ENCODE measurements at regions not wholly inside any gene's neighbourhood (a gene's known extent, or its start where the extent isn't known, plus 50 kb on each side); places are given as distances from the start of the nearest gene placed in this dataset.

GRCh38 chr7:46123756-46124343 lies 202.8 kb upstream of the IGFBP3 start:
- 17% methylated on average over 3 of the region's 3 CpGs for WGBS (ENCODE audit: insufficient coverage, insufficient replicate concordance, low lambda C conversion rate, missing lambda C conversion rate)
- Histone ChIP-seq H3K9ac (ENCODE audit: control insufficient read depth, insufficient read depth, low read length) (no peak overlapping the region), H3K27ac (ENCODE audit: control insufficient read depth, insufficient read depth) (no peak overlapping the region), H4K20me1 (ENCODE audit: control insufficient read depth, insufficient read depth) (no peaks in the 10 kb centered on the region), H3K9me3 (replicated peaks; ENCODE audit: control insufficient read depth, insufficient read depth, low read length) (no peaks in the 10 kb centered on the region), H3K36me3 (ENCODE audit: control insufficient read depth in 2 of 2, insufficient read depth in 2 of 2, low read length in 1 of 2) (no peaks in the 10 kb centered on the region), H3K4me1 (ENCODE audit: control insufficient read depth, insufficient read depth, low read length) (no peaks in the 10 kb centered on the region), H3K4me2 (ENCODE audit: control insufficient read depth, insufficient read depth) (no peak overlapping the region), H3K27me3 (replicated peaks in 1 of 2; ENCODE audit: control insufficient read depth in 2 of 2, insufficient read depth in 2 of 2, low read length in 1 of 2) (no peaks in the 10 kb centered on the region), H2AFZ (ENCODE audit: control insufficient read depth, low read depth, low read length) (no peak overlapping the region), H3K79me2 (ENCODE audit: control insufficient read depth, insufficient read depth, low read length) (no peaks in the 10 kb centered on the region), H3K4me3 (no peak overlapping the region)
- TF ChIP-seq STAT3 (IDR thresholded peaks at IDR 0.05; ENCODE audit: low read depth, low read length) (no peak), NFIC (IDR thresholded peaks at IDR 0.05; ENCODE audit: low read depth, low read length) (no peak), FOXM1 (IDR thresholded peaks at IDR 0.05; ENCODE audit: low read depth, low read length) (no peak), NFYA (IDR thresholded peaks at IDR 0.05; ENCODE audit: borderline replicate concordance, low read depth, low read length) (no peak), POLR2AphosphoS2 (IDR thresholded peaks at IDR 0.05; ENCODE audit: low read depth, low read length) (no peak), SIN3A (IDR thresholded peaks at IDR 0.05; ENCODE audit: low read depth, low read length) (no peak), TCF12 (IDR thresholded peaks at IDR 0.05; ENCODE audit: low read depth, low read length) (no peak)
- RAD21 ChIA-PET (ENCODE audit: unreplicated experiment) = interaction anchor here (0.6 kb wide), 1 partner anchor 242 kb away, joined by 3 read pairs; no protein-coding TSS in a partner anchor
- CTCF ChIA-PET = interaction anchor here (0.6 to 0.7 kb wide), 2 partner anchors 19 to 205 kb away, joined by 3 read pairs; no protein-coding TSS in a partner anchor
- SMC1A ChIA-PET (ENCODE audit: uncharacterized antibody, unreplicated experiment) = interaction anchor here (0.7 to 1.0 kb wide), 2 partner anchors 11 to 13 kb away, joined by 3 read pairs; no protein-coding TSS in a partner anchor
- DNase-seq (ENCODE audit: low read depth, low spot score) (no peak), ATAC-seq (no peak), FAIRE-seq (no peak)
- intact Hi-C loops (cut with micrococcal nuclease; ENCODE audit: unreplicated experiment) = no loop called here
- POLR2A ChIA-PET = no interaction called here
- in situ Hi-C loops (cut with MboI) = no loop called here
- no TSS peak for BruUV-seq (replicated peaks)

DNA sequence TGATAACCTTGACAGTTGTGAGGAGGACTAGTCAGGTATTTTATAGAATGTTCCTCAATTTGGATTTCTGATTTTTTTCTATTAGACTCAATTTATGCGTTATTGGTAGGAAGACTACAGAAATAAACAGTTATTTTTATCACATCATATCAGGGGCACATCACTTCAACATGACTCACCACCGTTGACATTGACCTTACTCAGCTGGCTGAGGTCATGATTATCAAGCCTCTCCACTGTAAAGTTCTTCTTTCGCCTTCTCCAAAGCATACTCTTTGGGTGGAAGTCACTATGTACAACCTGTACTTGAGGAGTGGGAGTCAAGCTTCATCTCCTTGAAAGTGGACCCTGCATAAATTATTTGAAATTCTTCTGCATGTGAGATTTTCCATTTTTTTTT lies 194.3 kb upstream of the IGFBP3 start:
- H3K9ac ChIP-seq (ENCODE audit: control insufficient read depth, insufficient read depth, low read length) = no peak overlapping the region
- H2AFZ ChIP-seq (ENCODE audit: control insufficient read depth, low read depth, low read length) = no peak overlapping the region
- ChIA-PET RAD21 (ENCODE audit: unreplicated experiment) (no interaction called here), SMC1A (ENCODE audit: uncharacterized antibody, unreplicated experiment) (interaction anchor here (1.1 to 1.5 kb wide), 2 partner anchors 14 to 22 kb away, joined by 4 to 6 read pairs; no protein-coding TSS in a partner anchor), POLR2A (no interaction called here), CTCF (interaction anchor here (1.4 kb wide), 1 partner anchor 24 kb away, joined by 3 read pairs; no protein-coding TSS in a partner anchor)
- H4K20me1 ChIP-seq (ENCODE audit: control insufficient read depth, insufficient read depth) = no peaks in the 10 kb centered on the region
- ATAC-seq = no peak
- FAIRE-seq = no peak
- intact Hi-C loops (cut with micrococcal nuclease; ENCODE audit: unreplicated experiment) (no loop called here), in situ Hi-C loops (cut with MboI) (no loop called here)
- no TSS peak for BruUV-seq (replicated peaks)
- 6% methylated on average over 3 of the region's 3 CpGs for WGBS (ENCODE audit: insufficient coverage, insufficient replicate concordance, low lambda C conversion rate, missing lambda C conversion rate)
- H3K79me2 ChIP-seq (ENCODE audit: control insufficient read depth, insufficient read depth, low read length) = no peaks in the 10 kb centered on the region
- no peak for DNase-seq (ENCODE audit: low read depth, low spot score)
- TF ChIP-seq, protein P1, sequence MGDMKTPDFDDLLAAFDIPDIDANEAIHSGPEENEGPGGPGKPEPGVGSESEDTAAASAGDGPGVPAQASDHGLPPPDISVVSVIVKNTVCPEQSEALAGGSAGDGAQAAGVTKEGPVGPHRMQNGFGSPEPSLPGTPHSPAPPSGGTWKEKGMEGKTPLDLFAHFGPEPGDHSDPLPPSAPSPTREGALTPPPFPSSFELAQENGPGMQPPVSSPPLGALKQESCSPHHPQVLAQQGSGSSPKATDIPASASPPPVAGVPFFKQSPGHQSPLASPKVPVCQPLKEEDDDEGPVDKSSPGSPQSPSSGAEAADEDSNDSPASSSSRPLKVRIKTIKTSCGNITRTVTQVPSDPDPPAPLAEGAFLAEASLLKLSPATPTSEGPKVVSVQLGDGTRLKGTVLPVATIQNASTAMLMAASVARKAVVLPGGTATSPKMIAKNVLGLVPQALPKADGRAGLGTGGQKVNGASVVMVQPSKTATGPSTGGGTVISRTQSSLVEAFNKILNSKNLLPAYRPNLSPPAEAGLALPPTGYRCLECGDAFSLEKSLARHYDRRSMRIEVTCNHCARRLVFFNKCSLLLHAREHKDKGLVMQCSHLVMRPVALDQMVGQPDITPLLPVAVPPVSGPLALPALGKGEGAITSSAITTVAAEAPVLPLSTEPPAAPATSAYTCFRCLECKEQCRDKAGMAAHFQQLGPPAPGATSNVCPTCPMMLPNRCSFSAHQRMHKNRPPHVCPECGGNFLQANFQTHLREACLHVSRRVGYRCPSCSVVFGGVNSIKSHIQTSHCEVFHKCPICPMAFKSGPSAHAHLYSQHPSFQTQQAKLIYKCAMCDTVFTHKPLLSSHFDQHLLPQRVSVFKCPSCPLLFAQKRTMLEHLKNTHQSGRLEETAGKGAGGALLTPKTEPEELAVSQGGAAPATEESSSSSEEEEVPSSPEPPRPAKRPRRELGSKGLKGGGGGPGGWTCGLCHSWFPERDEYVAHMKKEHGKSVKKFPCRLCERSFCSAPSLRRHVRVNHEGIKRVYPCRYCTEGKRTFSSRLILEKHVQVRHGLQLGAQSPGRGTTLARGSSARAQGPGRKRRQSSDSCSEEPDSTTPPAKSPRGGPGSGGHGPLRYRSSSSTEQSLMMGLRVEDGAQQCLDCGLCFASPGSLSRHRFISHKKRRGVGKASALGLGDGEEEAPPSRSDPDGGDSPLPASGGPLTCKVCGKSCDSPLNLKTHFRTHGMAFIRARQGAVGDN (IDR thresholded peaks at IDR 0.05) = no peak
- no peak for TF ChIP-seq RFX5 (IDR thresholded peaks at IDR 0.05; ENCODE audit: low read depth, low read length)
- no peak for TF ChIP-seq SMC3 (IDR thresholded peaks at IDR 0.05; ENCODE audit: borderline replicate concordance, low read length)
- TF ChIP-seq SIN3A (IDR thresholded peaks at IDR 0.05; ENCODE audit: low read depth, low read length) = no peak
- TF ChIP-seq EP300 (IDR thresholded peaks at IDR 0.05; ENCODE audit: borderline replicate concordance in 1 of 2, control insufficient read depth in 1 of 2, low read depth in 2 of 2, low read length in 2 of 2) = no peak
- TF ChIP-seq SMARCA5 (IDR thresholded peaks at IDR 0.05) = no peak
- TF ChIP-seq STAT1 (conservative IDR thresholded peaks at IDR 0.05) = no peak
- no peak overlapping the region for H3K4me3 ChIP-seq
- H3K27ac ChIP-seq (ENCODE audit: control insufficient read depth, insufficient read depth) = no peak overlapping the region
- no peaks in the 10 kb centered on the region for H3K27me3 ChIP-seq (replicated peaks in 1 of 2; ENCODE audit: control insufficient read depth in 2 of 2, insufficient read depth in 2 of 2, low read length in 1 of 2)
- no peaks in the 10 kb centered on the region for H3K9me3 ChIP-seq (replicated peaks; ENCODE audit: control insufficient read depth, insufficient read depth, low read length)
- no peaks in the 10 kb centered on the region for H3K4me1 ChIP-seq (ENCODE audit: control insufficient read depth, insufficient read depth, low read length)
- no peak overlapping the region for H3K4me2 ChIP-seq (ENCODE audit: control insufficient read depth, insufficient read depth)
- no peaks in the 10 kb centered on the region for H3K36me3 ChIP-seq (ENCODE audit: control insufficient read depth in 2 of 2, insufficient read depth in 2 of 2, low read length in 1 of 2)
